HG02798 (cell line): ENCODE measurements at regions not wholly inside any gene's neighbourhood (a gene's known extent, or its start where the extent isn't known, plus 50 kb on each side); places are given as distances from the start of the nearest gene placed in this dataset.

ENCODE experiments used
- ATAC-seq: cut with Tn5 transposase; IDR thresholded peaks from one replicate; pipeline ENCODE4 v1.9.1; 2021; ENCODE audit warnings: mild to moderate bottlenecking; ENCODE audit not compliant: unreplicated experiment, poor library complexity

- ATAC-seq: no peak
Measured at GRCh38 chr7:10070899-10071298, 902.8 kb upstream of the PHF14 start.

DNA sequence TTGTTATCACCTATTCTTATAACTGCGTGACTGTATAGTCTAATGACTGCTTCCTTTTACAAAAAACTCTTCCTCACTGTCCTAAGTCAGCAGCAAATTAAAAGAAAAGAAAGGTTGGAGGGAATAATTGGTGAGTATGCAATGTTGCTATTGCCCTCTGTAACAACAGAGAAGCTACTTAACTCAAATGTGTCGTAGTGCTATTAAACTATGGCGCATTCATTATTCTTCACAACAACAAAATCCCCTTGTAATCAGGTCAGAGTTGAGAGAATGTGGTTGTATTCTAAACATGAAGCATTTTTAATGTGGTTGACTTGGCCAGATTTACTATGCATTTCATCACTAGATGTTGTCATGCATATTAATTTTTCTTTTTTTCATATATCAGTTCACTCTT is 897.8 kb upstream of the PHF14 start:
- ATAC-seq: no peak

DNA sequence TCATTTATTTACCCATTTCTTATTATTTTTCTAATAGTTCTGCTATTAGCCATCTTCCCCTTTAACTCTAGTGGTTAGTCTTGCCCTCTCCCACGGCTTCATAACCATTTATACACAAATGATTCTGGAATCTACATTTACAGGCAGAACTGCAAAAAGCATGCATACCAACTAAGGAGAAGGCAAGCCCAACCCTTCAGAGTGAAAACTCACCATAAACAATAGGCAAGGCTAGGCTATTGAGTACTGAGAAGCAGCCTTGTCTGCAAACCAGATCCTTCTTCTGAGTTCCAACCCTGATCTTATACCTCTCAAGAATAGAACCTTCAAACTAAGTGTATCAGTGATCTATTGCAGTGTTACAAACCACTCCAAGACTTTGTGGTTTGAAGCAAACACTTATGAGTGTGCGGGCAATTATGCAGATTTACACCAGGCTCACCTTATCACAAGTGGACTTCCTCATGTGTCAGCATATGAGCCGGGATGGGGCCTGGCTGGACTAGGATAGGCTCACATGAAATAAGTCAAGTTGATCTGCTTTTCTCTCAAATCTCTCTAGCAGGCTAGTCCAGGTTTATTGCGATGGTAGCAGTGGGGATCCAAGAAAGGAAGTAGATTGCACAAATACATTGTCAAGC is 896.9 kb upstream of the PHF14 start:
- no peak for ATAC-seq

GRCh38 chr7:10079572-10079971 is 894.1 kb upstream of the PHF14 start:
- no peak for ATAC-seq

DNA sequence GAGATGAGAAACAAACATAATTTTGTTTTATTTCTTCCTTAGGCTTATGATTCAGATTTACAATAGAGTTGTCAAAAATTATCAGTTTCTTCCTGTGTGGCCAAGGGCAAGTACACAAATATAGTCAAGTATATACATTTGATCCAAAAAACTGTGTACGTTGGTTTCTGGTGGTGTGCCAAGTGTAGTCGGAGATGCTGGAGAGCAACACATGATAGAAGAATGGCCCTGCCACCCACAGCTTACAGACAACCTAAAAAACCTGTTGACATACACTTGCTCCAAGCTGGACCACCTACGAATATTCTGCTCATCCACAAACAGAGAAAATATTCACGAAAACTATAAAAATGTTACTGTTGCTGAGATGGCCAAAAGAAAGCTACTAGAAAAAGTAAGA is 890.8 kb upstream of the PHF14 start:
- no peak for ATAC-seq

- no peak for ATAC-seq
Measured at GRCh38 chr7:10083766-10084165, 889.9 kb upstream of the PHF14 start.

DNA sequence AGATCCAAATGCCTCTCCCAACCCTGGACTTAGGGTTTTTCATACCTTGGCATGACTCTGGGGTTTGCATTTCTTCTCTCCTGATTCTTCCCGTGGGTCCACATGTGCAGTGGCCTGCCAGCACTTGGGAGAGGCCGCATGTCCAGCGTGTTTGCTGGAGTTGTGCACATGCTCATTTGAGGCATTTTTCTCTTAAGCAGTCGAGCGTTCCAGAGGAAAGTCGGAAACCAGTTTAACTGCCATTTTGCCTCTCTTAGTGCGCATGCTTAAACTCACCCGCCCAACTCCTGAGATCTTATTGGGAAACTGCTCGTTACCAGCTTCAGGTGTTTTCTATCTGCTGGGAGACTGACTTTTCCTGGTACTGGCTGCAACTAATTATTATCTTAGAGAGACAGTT is 888.4 kb upstream of the PHF14 start:
- no peak for ATAC-seq

- no peak for ATAC-seq
Measured at GRCh38 chr7:10100572-10100971, 873.1 kb upstream of the PHF14 start.

DNA sequence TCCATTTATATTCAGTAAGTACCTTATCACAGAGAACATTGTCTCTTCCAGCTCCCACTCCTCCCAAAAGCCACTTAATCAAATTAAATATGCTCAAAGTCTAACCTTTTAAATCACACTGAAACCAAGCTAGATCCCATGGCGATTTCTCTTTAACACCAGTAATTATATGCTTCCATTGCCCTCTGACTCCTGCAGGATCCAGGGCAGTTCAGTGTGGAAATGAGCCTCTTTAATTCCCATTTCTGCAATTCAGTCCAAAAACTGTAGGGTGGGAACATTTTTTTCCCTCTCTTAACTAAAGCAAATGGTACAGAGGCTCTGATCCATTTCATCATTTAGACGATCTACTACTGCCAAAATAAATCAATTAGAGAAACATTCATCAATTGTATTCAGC is 872.3 kb upstream of the PHF14 start:
- no peak for ATAC-seq

GRCh38 chr7:10104292-10104691 is 869.4 kb upstream of the PHF14 start:
- ATAC-seq: no peak

- ATAC-seq: no peak
Measured at GRCh38 chr7:10106609-10107008, 867.1 kb upstream of the PHF14 start.

DNA sequence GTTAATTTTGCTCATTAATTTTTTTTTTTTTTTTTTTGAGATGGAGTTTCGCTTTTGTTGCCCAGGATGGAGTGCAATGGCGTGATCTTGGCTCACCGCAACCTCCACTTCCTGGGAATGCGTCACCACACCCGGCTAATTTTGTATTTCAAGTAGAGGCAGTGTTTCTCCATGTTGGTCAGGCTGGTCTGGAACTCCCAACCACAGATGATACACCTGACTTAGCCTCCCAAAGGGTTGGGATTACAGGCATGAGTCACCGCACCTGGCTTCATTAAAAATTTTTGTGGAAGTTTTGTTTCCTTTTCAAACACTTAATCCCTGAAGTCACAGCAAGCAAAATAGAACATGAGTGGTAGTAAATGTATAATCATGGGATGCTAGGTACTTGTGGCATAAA is 857.2 kb upstream of the PHF14 start:
- ATAC-seq: no peak

- ATAC-seq: no peak
Measured at GRCh38 chr7:10117815-10118214, 855.9 kb upstream of the PHF14 start.

GRCh38 chr7:10120936-10121335 is 852.7 kb upstream of the PHF14 start:
- no peak for ATAC-seq

DNA sequence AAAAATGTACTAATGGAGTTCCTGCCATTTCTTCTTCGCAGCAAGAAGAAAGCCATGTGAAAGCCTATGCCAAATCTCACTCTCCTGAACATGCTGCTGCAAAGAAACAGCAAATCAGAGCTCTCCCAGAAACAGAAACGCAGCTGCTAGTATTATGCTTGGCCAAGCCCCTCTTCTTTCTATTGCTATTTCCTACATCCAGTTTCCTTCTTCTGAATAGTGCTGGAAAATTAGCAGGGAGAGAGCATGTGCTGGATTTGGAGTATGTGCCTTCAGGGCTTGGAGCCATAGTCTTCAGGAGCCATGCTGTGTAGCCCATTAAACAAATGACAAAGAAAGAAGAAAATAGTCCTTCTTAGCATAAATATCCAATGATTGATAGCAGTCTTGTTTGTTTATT is 852.0 kb upstream of the PHF14 start:
- no peak for ATAC-seq

DNA sequence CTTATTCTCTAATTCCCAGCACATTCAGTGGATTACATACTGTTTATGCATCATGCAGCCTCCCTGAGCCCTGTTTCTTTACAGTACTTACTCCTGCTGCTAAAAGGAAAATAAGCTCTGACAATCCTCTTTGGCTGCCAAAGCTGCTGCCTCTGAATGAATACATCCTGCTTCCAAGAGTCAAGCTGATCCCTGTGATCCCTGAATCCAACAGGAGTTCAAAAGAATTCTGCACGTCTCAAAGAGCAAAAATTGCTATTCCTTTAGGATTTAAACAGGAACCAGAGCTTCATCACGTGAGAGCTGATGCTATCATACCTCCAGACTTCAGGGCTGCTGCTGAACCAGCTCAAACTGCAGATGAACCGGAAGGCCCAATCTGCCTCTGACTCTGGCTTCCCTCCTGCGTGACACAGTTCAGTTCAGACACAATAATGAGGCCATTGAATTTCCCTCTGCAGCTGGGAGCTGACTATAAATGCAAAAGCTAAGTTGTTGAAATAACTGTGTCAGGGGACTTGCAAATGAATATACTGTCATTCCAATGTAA is 851.0 kb upstream of the PHF14 start:
- ATAC-seq: no peak

GRCh38 chr7:10128748-10129147 is 844.9 kb upstream of the PHF14 start:
- no peak for ATAC-seq

GRCh38 chr7:10138087-10138854 is 835.4 kb upstream of the PHF14 start:
- ATAC-seq: no peak

GRCh38 chr7:10146271-10146670 is 827.4 kb upstream of the PHF14 start:
- ATAC-seq: no peak

GRCh38 chr7:10156972-10157371 is 816.7 kb upstream of the PHF14 start:
- ATAC-seq: no peak

- ATAC-seq: peak; percentile 53
Measured at GRCh38 chr7:10181996-10182395, 791.7 kb upstream of the PHF14 start.

DNA sequence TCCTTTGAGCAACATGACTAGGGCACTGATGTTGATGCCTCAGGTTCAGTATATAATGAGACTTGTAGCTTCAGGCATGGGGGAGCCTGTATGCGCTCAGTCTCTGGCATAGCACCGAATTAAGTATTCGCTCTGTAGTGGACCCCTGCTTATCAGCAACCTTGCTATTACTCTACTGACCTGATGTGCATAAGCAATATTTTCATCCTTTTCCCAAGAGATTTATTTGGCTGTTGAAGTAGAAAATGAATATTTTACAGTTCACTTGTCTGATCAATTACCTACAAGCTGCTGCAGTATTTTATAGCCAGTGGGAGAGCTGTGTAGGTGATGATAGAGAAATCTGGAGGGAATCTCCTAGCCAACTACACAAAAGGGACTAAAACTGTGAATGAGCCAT is 781.6 kb upstream of the PHF14 start:
- no peak for ATAC-seq
